Urinary bladder (tissue), 3 donors: ENCODE measurements at regions not wholly inside any gene's neighbourhood (a gene's known extent, or its start where the extent isn't known, plus 50 kb on each side); places are given as distances from the start of the nearest gene placed in this dataset.
"Not testable (repeated sequence)": the region's sequence is repeated elsewhere in the genome, so short reads cannot be mapped to it uniquely, and the experiment has no call there.

Experiments
- DNase-seq: peaks from one replicate; pipeline ENCODE4 v3.0.0-alpha.2; 2015; ENCODE audit errors: extremely low spot score
- H3K27ac ChIP-seq: one replicate; pipeline ENCODE4 v1.5.1; 2013; ENCODE audit warnings: low read depth, mild to moderate bottlenecking, moderate library complexity
- H3K36me3 ChIP-seq: one replicate; pipeline ENCODE4 v1.6.1; 2013; ENCODE audit warnings: mild to moderate bottlenecking, moderate library complexity; ENCODE audit not compliant: insufficient read depth
- H3K4me1 ChIP-seq: one replicate; pipeline ENCODE4 v1.6.1; 2013; ENCODE audit warnings: mild to moderate bottlenecking, moderate library complexity; ENCODE audit not compliant: insufficient read depth
- H3K4me3 ChIP-seq: one replicate; pipeline ENCODE4 v1.5.1; 2013; ENCODE audit warnings: low read depth, low read length
- WGBS: extraction: QIAGEN DNeasy Blood & Tissue Kit; methylation state at CpG from one replicate; pipeline ENCODE4 v1.1.7; 2013; 5-methylcytosine and 5-hydroxymethylcytosine counted together
- donor health status: healthy with polysubstance abuse.
- donor health status: healthy.

DNA sequence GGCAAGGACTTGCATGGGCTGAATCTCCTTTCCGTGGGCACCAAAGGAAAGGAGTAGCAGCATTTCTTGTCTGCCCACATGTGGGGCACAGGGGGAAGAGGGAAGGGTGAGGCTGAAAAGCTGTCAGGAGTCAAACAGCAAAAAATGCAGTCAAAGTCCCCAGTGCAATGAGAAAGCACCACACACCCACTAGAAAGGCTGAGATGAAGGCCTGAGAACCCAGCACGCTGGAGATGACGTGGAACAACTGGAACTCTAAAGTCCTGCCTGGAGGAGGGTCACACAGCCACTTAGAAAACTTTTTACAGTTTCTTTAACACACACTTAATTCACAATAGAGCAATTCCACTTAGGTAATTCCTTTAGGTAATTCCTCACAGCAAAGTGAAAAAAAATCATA is 94.6 kb upstream of the IGFBPL1 start:
- Histone ChIP-seq H3K27ac (no peak overlapping the region), H3K36me3 (no peaks in the 10 kb centered on the region), H3K4me3 (no peak overlapping the region), H3K4me1 (no peaks in the 10 kb centered on the region)
- WGBS: 72% methylated on average over 3 of the region's 3 CpGs
- no peak for DNase-seq

- 42% methylated on average over 3 of the region's 3 CpGs for WGBS
- DNase-seq, H3K4me3 ChIP-seq, H3K36me3 ChIP-seq, H3K4me1 ChIP-seq, H3K27ac ChIP-seq: not testable (repeated sequence)
These were observed 92.0 kb upstream of the IGFBPL1 start for GRCh38 chr9:38516273-38516672.

- H3K27ac ChIP-seq, H3K36me3 ChIP-seq, H3K4me3 ChIP-seq, DNase-seq, H3K4me1 ChIP-seq: not testable (repeated sequence)
- 57% methylated on average over 3 of the region's 3 CpGs for WGBS
These were observed 90.8 kb upstream of the IGFBPL1 start for GRCh38 chr9:38515055-38515454.

DNA sequence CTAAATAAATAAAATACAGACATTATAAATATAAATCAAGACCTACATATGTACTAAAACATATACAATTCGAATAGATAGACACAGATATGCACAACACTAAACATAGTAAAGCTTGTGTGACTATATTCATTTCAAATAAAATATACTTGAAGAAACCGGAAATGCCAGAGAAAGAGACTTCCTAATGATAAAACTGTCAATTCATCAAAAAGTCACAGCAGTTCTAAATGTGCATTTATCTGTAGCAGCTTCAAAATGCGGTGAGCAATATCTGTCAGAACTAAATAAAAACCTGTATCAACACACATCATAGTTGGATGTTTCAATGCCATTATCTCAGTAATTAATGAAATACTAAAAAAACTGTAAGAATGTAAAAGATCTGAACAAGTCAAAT is 86.1 kb upstream of the IGFBPL1 start:
- WGBS: 73% methylated on average over 3 of the region's 3 CpGs

GRCh38 chr9:38507587-38507986 is 83.3 kb upstream of the IGFBPL1 start:
- DNase-seq: no peak
- no peak overlapping the region for H3K4me3 ChIP-seq
- no peaks in the 10 kb centered on the region for H3K4me1 ChIP-seq
- WGBS: 79% methylated on average over 4 of the region's 4 CpGs
- no peak overlapping the region for H3K27ac ChIP-seq
- H3K36me3 ChIP-seq: no peaks in the 10 kb centered on the region

More for the DNA sequence above, 86.1 kb upstream of the IGFBPL1 start:
- not testable (repeated sequence) for H3K4me3 ChIP-seq, H3K27ac ChIP-seq, H3K4me1 ChIP-seq, H3K36me3 ChIP-seq, DNase-seq

DNA sequence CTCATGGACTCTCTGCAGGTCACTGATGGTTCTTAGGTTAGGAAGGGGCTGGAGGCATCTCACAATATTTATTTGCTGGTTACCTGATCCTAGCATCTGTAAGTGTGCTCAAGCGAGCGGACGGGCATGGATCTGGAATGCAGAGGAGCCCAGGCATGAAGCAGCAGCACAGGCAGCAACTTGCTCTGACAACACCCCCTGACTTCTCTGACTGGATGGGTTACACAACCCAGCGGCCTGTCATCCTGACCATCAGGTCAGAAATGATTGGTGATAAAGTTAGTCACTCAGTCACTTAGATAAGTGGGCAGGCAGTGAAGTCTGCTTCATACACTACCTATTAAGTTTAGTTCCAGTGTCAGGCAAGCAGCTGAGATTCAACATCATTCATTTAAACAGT is 75.9 kb upstream of the IGFBPL1 start:
- H3K27ac ChIP-seq, H3K4me1 ChIP-seq, H3K4me3 ChIP-seq, H3K36me3 ChIP-seq: not testable (repeated sequence)
- WGBS: 82% methylated on average over 4 of the region's 4 CpGs
- peak; percentile 33 for DNase-seq

DNA sequence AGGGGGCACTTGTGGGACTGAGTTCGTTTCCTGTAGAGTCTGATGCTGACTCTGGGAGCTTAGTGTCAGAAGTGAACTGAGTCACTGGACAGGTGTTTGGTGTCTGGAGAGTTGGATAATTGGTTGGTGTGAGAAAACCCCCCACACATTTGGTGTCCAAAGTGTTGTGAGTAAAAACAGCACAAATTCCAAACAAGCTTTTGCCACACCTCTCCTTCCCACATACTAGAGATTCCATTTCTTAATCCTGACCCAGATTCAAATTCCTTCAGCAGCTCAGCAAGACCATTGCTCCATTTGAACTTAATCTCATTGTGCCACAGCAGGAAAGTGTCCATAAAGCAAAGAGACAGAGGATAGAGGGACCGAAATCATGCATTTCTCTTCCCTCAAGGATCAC is 74.3 kb upstream of the IGFBPL1 start:
- 67% methylated on average over 2 of the region's 2 CpGs for WGBS
- not testable (repeated sequence) for H3K36me3 ChIP-seq

GRCh38 chr9:38489057-38489456 is 64.8 kb upstream of the IGFBPL1 start:
- Histone ChIP-seq H3K4me1 (no peaks in the 10 kb centered on the region), H3K27ac (no peak overlapping the region), H3K4me3 (no peak overlapping the region), H3K36me3 (no peaks in the 10 kb centered on the region)
- no peak for DNase-seq
- 87% methylated on average over 21 of the region's 21 CpGs for WGBS

More for the DNA sequence above, 74.3 kb upstream of the IGFBPL1 start:
- H3K4me3 ChIP-seq, H3K4me1 ChIP-seq, DNase-seq, H3K27ac ChIP-seq: not testable (repeated sequence)

- WGBS: 95% methylated on average over 26 of the region's 26 CpGs
- no peak overlapping the region for H3K27ac ChIP-seq
- no peak for DNase-seq
- no peaks in the 10 kb centered on the region for H3K36me3 ChIP-seq
- no peak overlapping the region for H3K4me3 ChIP-seq
- no peaks in the 10 kb centered on the region for H3K4me1 ChIP-seq
These were observed 64.0 kb upstream of the IGFBPL1 start for GRCh38 chr9:38488156-38488698.

DNA sequence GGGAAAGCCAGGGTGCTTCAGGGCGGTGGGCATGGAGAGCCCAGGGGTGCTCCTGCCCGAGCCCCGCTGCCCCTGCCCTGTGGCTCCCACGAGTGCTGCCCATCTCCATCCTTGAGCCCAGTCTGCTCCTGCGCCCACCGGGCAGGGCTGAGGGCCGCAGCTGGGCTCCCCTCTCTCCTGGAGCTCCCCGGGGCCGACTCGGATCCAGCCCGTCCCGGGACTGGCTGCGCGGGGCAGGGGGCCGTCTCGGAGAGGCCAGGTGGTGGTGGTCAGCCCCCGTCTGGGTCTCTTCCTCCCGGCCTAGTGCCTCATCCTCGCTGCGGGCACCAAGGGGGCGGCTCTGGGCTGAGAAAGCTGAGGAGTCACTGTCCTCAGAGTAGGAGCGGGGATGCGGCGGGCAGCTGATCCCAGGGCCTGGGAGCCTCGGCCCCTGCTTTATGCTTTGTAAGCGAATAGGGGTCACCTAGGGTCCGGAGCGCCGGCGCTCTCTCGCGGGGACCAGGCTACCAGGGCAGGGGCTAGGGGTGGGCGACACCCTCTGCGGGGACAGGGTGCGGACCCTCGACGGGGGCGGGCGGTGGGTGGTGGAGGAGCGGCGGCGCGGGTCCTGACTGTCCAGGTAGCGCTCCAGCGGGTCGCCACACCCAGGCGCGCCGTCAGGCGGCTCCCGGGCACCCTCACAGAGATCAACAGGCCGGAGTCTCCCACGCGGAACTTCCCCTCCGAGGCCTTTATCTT is 63.3 kb upstream of the IGFBPL1 start:
- H3K4me3 ChIP-seq, H3K4me1 ChIP-seq, H3K27ac ChIP-seq, H3K36me3 ChIP-seq, DNase-seq: not testable (repeated sequence)
- 82% methylated on average over 55 of the region's 55 CpGs for WGBS

DNA sequence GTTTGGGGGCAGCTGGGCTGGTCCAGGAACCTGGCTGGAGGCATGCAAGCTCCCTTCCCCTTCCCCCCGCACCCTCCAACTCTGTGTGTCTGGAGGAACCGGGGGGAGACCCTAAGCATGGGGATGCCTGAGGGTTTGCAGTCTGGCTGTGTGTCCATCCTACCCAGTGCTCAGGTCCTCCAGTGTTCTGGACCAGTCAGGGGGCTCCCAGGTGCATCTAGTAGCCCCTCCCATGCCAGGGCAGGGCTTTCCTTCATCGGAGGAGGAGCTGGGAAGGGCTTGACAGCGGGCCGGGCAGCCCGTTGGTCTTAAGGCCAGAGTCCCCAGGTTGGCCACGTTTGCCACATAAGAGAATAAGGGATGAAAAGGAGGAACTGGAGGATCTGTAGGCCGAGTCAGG is 62.6 kb upstream of the IGFBPL1 start:
- Histone ChIP-seq H3K36me3 (no peaks in the 10 kb centered on the region), H3K4me1 (no peaks in the 10 kb centered on the region), H3K27ac (no peak overlapping the region), H3K4me3 (no peak overlapping the region)
- WGBS: 77% methylated on average over 8 of the region's 8 CpGs
- no peak for DNase-seq

- H3K4me3 ChIP-seq: no peak overlapping the region
- no peak for DNase-seq
- no peaks in the 10 kb centered on the region for H3K36me3 ChIP-seq
- WGBS: 67% methylated on average over 6 of the region's 6 CpGs
- H3K4me1 ChIP-seq: no peaks in the 10 kb centered on the region
- no peak overlapping the region for H3K27ac ChIP-seq
These were observed 61.9 kb upstream of the IGFBPL1 start for GRCh38 chr9:38486056-38486615.

GRCh38 chr9:38484076-38484665 is 59.9 kb upstream of the IGFBPL1 start:
- not testable (repeated sequence) for H3K4me1 ChIP-seq, H3K36me3 ChIP-seq, H3K4me3 ChIP-seq, H3K27ac ChIP-seq, DNase-seq
- 54% methylated on average over 2 of the region's 2 CpGs for WGBS
